Motor neuron (in vitro differentiated cells): ENCODE measurements at regions not wholly inside any gene's neighbourhood (a gene's known extent, or its start where the extent isn't known, plus 50 kb on each side); places are given as distances from the start of the nearest gene placed in this dataset.

ENCODE experiments used
- ATAC-seq, 8 experiments: fragments of 200-7000 bp; cut with Tn5 transposase; replicated peaks in 6 of 8; 2 replicates each; pipeline ENCODE4 v1.8.0; 2021; ENCODE audit warnings: mild to moderate bottlenecking in 8 of 8, moderate library complexity in 8 of 8
- H3K27ac ChIP-seq, 2 donors: fragments of 250-450 bp; sonication (Bioruptor Pico); 2 replicates each; pipeline ENCODE4 v1.9.0; 2021; ENCODE audit warnings: antibody characterized with exemption in 2 of 2, mild to moderate bottlenecking in 2 of 2, moderate library complexity in 1 of 2
- H3K4me1 ChIP-seq, 2 donors: fragments of 250-450 bp; sonication (Bioruptor Pico); replicated peaks in 1 of 2; 2 replicates each; pipeline ENCODE4 v1.6.1; 2021; ENCODE audit warnings: antibody characterized with exemption in 2 of 2, mild to moderate bottlenecking in 2 of 2, moderate library complexity in 1 of 2
- H3K4me3 ChIP-seq, 5 donors: fragments of 250-450 bp; sonication (Bioruptor Pico); 2 replicates each; pipeline ENCODE4 v1.9.0; 2021; ENCODE audit warnings: antibody characterized with exemption in 5 of 5, mild to moderate bottlenecking in 5 of 5, moderate library complexity in 4 of 5
- WGBS, 10 experiments: fragments of 450-650 bp; shearing (Covaris generic); methylation state at CpG; one replicate each; pipeline ENCODE4 v1.0.0; 2022; 5-methylcytosine and 5-hydroxymethylcytosine counted together
- in situ Hi-C, 9 experiments: fragments of 400-800 bp; cut with MboI; loops; one replicate each; pipeline ENCODE4 v1.15.0; 2021; ENCODE audit warnings: low sequenced_read_pairs in 9 of 9, low pct_unique_long_range_greater_than_20kb in 2 of 9; ENCODE audit not compliant: unreplicated experiment in 9 of 9

- no peak overlapping the region for H3K27ac ChIP-seq
- ATAC-seq = no peak
- H3K4me1 ChIP-seq = no peaks in the 10 kb centered on the region
- 0 to 100% (median 90%) methylated on average over 1 of the region's 1 CpG; no CpG with 5 or more reads in 3 of the 10 experiments for WGBS, 10 experiments
- in situ Hi-C loops = loop anchor here in 1 of 9 experiments (25.0 kb wide), 1 partner anchor 331 kb away; no protein-coding TSS in a partner anchor
- H3K4me3 ChIP-seq = no peak overlapping the region
These were observed 809.6 kb downstream of the TENT5A start for GRCh38 chr6:80942911-80943310.

GRCh38 chr6:80940976-80941375, 811.5 kb downstream of the TENT5A start:
- WGBS, 10 experiments = 73 to 100% (median 92%) methylated on average over 1 of the region's 1 CpG; no CpG with 5 or more reads in 1 of the 10 experiments
- no peaks in the 10 kb centered on the region for H3K4me1 ChIP-seq
- no peak overlapping the region for H3K4me3 ChIP-seq
- in situ Hi-C loops = loop anchor here in 1 of 9 experiments (25.0 kb wide), 1 partner anchor 329 kb away; no protein-coding TSS in a partner anchor
- no peak for ATAC-seq
- H3K27ac ChIP-seq = no peak overlapping the region

GRCh38 chr6:80940571-80940970, 811.9 kb downstream of the TENT5A start:
- Histone ChIP-seq H3K27ac (no peak overlapping the region), H3K4me1 (no peaks in the 10 kb centered on the region), H3K4me3 (no peak overlapping the region)
- in situ Hi-C loops = loop anchor here in 1 of 9 experiments (25.0 kb wide), 1 partner anchor 328 kb away; no protein-coding TSS in a partner anchor
- peak in 2 of 8 experiments; percentile 36 to 68 for ATAC-seq
- 0 to 100% (median 79%) methylated on average over 1 of the region's 1 CpG; no CpG with 5 or more reads in 4 of the 10 experiments for WGBS, 10 experiments

- in situ Hi-C loops = loop anchor here in 1 of 9 experiments (25.0 kb wide), 1 partner anchor 328 kb away; no protein-coding TSS in a partner anchor
- ATAC-seq = peak in 2 of 8 experiments; percentile 20 to 58
- Histone ChIP-seq H3K27ac (no peak overlapping the region), H3K4me3 (no peak overlapping the region), H3K4me1 (no peaks in the 10 kb centered on the region)
These were observed 812.6 kb downstream of the TENT5A start for GRCh38 chr6:80939898-80940297.

GRCh38 chr6:80939480-80939879, 813.0 kb downstream of the TENT5A start:
- no peak overlapping the region for H3K4me3 ChIP-seq
- no peak for ATAC-seq
- no peaks in the 10 kb centered on the region for H3K4me1 ChIP-seq
- no peak overlapping the region for H3K27ac ChIP-seq
- in situ Hi-C loops = loop anchor here in 1 of 9 experiments (25.0 kb wide), 1 partner anchor 327 kb away; no protein-coding TSS in a partner anchor
- WGBS, 10 experiments = 29 to 100% (median 75%) methylated on average over 1 to 4 of the region's 4 CpGs

GRCh38 chr6:80938131-80938530, 814.4 kb downstream of the TENT5A start:
- no peaks in the 10 kb centered on the region for H3K4me1 ChIP-seq
- H3K4me3 ChIP-seq = no peak overlapping the region
- ATAC-seq = no peak
- in situ Hi-C loops = loop anchor here in 1 of 9 experiments (25.0 kb wide), 1 partner anchor 326 kb away; no protein-coding TSS in a partner anchor
- WGBS, 10 experiments = 0 to 71% (median 17%) methylated on average over 1 of the region's 1 CpG; no CpG with 5 or more reads in 3 of the 10 experiments
- no peak overlapping the region for H3K27ac ChIP-seq

- ATAC-seq = peak in 1 of 8 experiments; percentile 64
- Histone ChIP-seq H3K27ac (no peak overlapping the region), H3K4me1 (no peaks in the 10 kb centered on the region), H3K4me3 (no peak overlapping the region)
- in situ Hi-C loops = loop anchor here in 1 of 9 experiments (25.0 kb wide), 1 partner anchor 320 kb away; no protein-coding TSS in a partner anchor
These were observed 820.1 kb downstream of the TENT5A start for GRCh38 chr6:80932359-80932758.

- no peak overlapping the region for H3K27ac ChIP-seq
- no peaks in the 10 kb centered on the region for H3K4me1 ChIP-seq
- no peak for ATAC-seq
- H3K4me3 ChIP-seq = no peak overlapping the region
- in situ Hi-C loops = loop anchor here in 1 of 9 experiments (25.0 kb wide), 1 partner anchor 318 kb away; no protein-coding TSS in a partner anchor
These were observed 822.1 kb downstream of the TENT5A start for GRCh38 chr6:80930376-80930775.

GRCh38 chr6:80923816-80924215, 817.3 kb downstream of the BCKDHB start:
- no peak for ATAC-seq
- no peak overlapping the region for H3K4me3 ChIP-seq

GRCh38 chr6:80922916-80923455, 816.5 kb downstream of the BCKDHB start:
- H3K4me1 ChIP-seq = no peaks in the 10 kb centered on the region
- no peak overlapping the region for H3K27ac ChIP-seq
- ATAC-seq = no peak
- no peak overlapping the region for H3K4me3 ChIP-seq
- in situ Hi-C loops = no loop called here
- 57 to 100% (median 100%) methylated on average over 1 of the region's 1 CpG; no CpG with 5 or more reads in 3 of the 10 experiments for WGBS, 10 experiments

More at GRCh38 chr6:80923816-80924215, 817.3 kb downstream of the BCKDHB start:
- in situ Hi-C loops = no loop called here
- 29 to 100% (median 78%) methylated on average over 1 to 2 of the region's 2 CpGs for WGBS, 10 experiments
- Histone ChIP-seq H3K27ac (no peak overlapping the region), H3K4me1 (no peaks in the 10 kb centered on the region)

GRCh38 chr6:80921861-80922460, 815.5 kb downstream of the BCKDHB start:
- 0 to 100% (median 80%) methylated on average over 1 to 2 of the region's 2 CpGs; no CpG with 5 or more reads in 3 of the 10 experiments for WGBS, 10 experiments
- Histone ChIP-seq H3K4me3 (no peak overlapping the region), H3K27ac (no peak overlapping the region), H3K4me1 (no peaks in the 10 kb centered on the region)
- peak in 2 of 8 experiments; percentile 32 to 65 for ATAC-seq
- in situ Hi-C loops = no loop called here

- in situ Hi-C loops = no loop called here
- H3K4me3 ChIP-seq = no peak overlapping the region
- H3K4me1 ChIP-seq = no peaks in the 10 kb centered on the region
- WGBS, 10 experiments = 33 to 74% (median 59%) methylated on average over 1 to 3 of the region's 3 CpGs
- no peak overlapping the region for H3K27ac ChIP-seq
- ATAC-seq = no peak
These were observed 801.4 kb downstream of the BCKDHB start for GRCh38 chr6:80907831-80908230.

- ATAC-seq = no peak
- Histone ChIP-seq H3K4me1 (no peaks in the 10 kb centered on the region), H3K27ac (no peak overlapping the region), H3K4me3 (no peak overlapping the region)
- in situ Hi-C loops = no loop called here
These were observed 797.2 kb downstream of the BCKDHB start for GRCh38 chr6:80903711-80904110.

GRCh38 chr6:80886475-80886874, 780.0 kb downstream of the BCKDHB start:
- Histone ChIP-seq H3K4me3 (no peak overlapping the region), H3K27ac (no peak overlapping the region), H3K4me1 (no peaks in the 10 kb centered on the region)
- 20 to 100% (median 81%) methylated on average over 1 to 2 of the region's 2 CpGs for WGBS, 10 experiments
- in situ Hi-C loops = no loop called here
- ATAC-seq = no peak
